Esophagus squamous epithelium (tissue), 5 donors: ENCODE measurements at regions not wholly inside any gene's neighbourhood (a gene's known extent, or its start where the extent isn't known, plus 50 kb on each side); places are given as distances from the start of the nearest gene placed in this dataset.

Experiments used
- DNase-seq: peaks from one replicate; lab custom pipeline; 2025; lab: John Stamatoyannopoulos, UW
- H3K27ac ChIP-seq, 4 donors: fragments of 200-600 bp; sonication (generic); one replicate each; pipeline ENCODE4 v1.5.1; 2016 to 2019; ENCODE audit warnings: mild to moderate bottlenecking in 1 of 4
- H3K27me3 ChIP-seq, 4 donors: fragments of 200-600 bp; sonication (generic); 1 replicate in 3 of 4; 2 replicates in 1 of 4; pipeline versions ENCODE4 v1.5.1 to v1.6.0; 2017 to 2021; ENCODE audit warnings: antibody characterized with exemption in 1 of 4
- H3K36me3 ChIP-seq, 3 donors: fragments of 200-600 bp; sonication (generic); one replicate each; pipeline ENCODE4 v1.5.1; 2016 to 2019
- H3K4me1 ChIP-seq, 3 donors: fragments of 200-600 bp; sonication (generic); one replicate each; pipeline ENCODE4 v1.5.1; 2017 to 2019
- H3K4me3 ChIP-seq, 4 donors: fragments of 200-600 bp; sonication (generic); 1 replicate in 3 of 4; 2 replicates in 1 of 4; pipeline ENCODE4 v1.5.1; 2016 to 2019; ENCODE audit warnings: mild to moderate bottlenecking in 2 of 4, moderate library complexity in 1 of 4
- H3K9me3 ChIP-seq, 3 donors: fragments of 200-600 bp; sonication (generic); one replicate each; pipeline ENCODE4 v1.5.1; 2016 to 2019
- CTCF ChIP-seq, 6 experiments: fragments of 450-650 bp in 4 of 6; fragments of 200-600 bp in 2 of 6; sonication (generic) in 2 of 6; IDR thresholded peaks; one replicate each; pipeline ENCODE4 v1.5.1; 2016 to 2019; ENCODE audit warnings: antibody characterized with exemption in 6 of 6, mild to moderate bottlenecking in 4 of 6, moderate library complexity in 4 of 6
- POLR2A ChIP-seq, 4 donors: fragments of 450-650 bp; IDR thresholded peaks; one replicate each; pipeline ENCODE4 v1.6.1; 2017; ENCODE audit warnings: antibody characterized with exemption in 4 of 4, mild to moderate bottlenecking in 4 of 4, moderate library complexity in 3 of 4
- WGBS, 2 donors: methylation state at CpG; one replicate each; pipeline ENCODE4 v1.1.5; 2018; 5-methylcytosine and 5-hydroxymethylcytosine counted together
- intact Hi-C: fragments of 100-400 bp; cut with DNase I; formaldehyde crosslinking; loops from one replicate; pipeline ENCODE4 v1.15.0; 2022
- donor health status: DM: yes; HTN: yes; CAD: no.

DNA sequence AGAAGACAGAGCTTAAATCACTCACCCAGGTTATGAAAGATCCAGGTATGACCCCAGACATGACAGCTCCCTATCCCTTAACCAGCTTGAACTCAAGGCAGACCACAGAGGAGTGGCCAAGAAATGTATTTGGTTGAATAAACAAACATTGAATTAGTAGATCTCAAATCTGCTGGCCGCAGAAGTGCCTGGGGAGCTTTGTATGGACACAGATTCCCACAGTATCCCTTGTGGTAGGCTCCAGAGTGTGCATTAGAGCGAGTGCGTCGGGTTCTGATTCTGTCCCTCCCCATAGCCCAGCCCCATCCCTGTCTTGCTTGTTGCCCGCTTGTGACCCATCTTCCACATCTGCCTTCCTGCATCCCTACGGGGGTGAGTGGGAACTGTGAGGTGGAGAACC is 118.8 kb upstream of the FOXF1 start:
- TF ChIP-seq POLR2A (IDR thresholded peaks at IDR 0.05), result no peak
- TF ChIP-seq CTCF (IDR thresholded peaks at IDR 0.05), result no peak
- intact Hi-C loops, result no loop called here
- DNase-seq, result no peak
- H3K27me3 ChIP-seq, result no peaks in the 10 kb centered on the region
- H3K36me3 ChIP-seq, result no peaks in the 10 kb centered on the region
- no peaks in the 10 kb centered on the region for H3K9me3 ChIP-seq
- WGBS, 2 donors, result 72 to 81% methylated on average over 4 to 5 of the region's 6 CpGs
- H3K4me1 ChIP-seq, result peaks cover 0 to 16% (median 5%) of the 10 kb centered on the region in 3 donors
- H3K27ac ChIP-seq, result no peak overlapping the region
- no peak overlapping the region for H3K4me3 ChIP-seq

- H3K27me3 ChIP-seq, result no peaks in the 10 kb centered on the region
Measured at GRCh38 chr16:86391984-86392383, 118.3 kb upstream of the FOXF1 start.

GRCh38 chr16:86392436-86393152 is 117.7 kb upstream of the FOXF1 start:
- no peaks in the 10 kb centered on the region for H3K36me3 ChIP-seq
- TF ChIP-seq POLR2A (IDR thresholded peaks at IDR 0.05) (no peak), CTCF (IDR thresholded peaks at IDR 0.05) (no peak)
- DNase-seq, result no peak
- no peaks in the 10 kb centered on the region for H3K27me3 ChIP-seq
- H3K27ac ChIP-seq, result no peak overlapping the region
- 65 to 67% methylated on average over 7 to 8 of the region's 8 CpGs for WGBS, 2 donors
- no peaks in the 10 kb centered on the region for H3K9me3 ChIP-seq
- intact Hi-C loops, result no loop called here
- no peak overlapping the region for H3K4me3 ChIP-seq
- H3K4me1 ChIP-seq, result peaks cover 0 to 23% (median 5%) of the 10 kb centered on the region in 3 donors

More at GRCh38 chr16:86391984-86392383, 118.3 kb upstream of the FOXF1 start:
- Histone ChIP-seq H3K4me1 (peaks cover 0 to 21% (median 5%) of the 10 kb centered on the region in 3 donors), H3K4me3 (no peak overlapping the region), H3K36me3 (no peaks in the 10 kb centered on the region), H3K27ac (no peak overlapping the region), H3K9me3 (no peaks in the 10 kb centered on the region)
- 58 to 65% methylated on average over 9 of the region's 9 CpGs for WGBS, 2 donors
- DNase-seq, result no peak
- intact Hi-C loops, result no loop called here
- TF ChIP-seq CTCF (IDR thresholded peaks at IDR 0.05) (no peak), POLR2A (IDR thresholded peaks at IDR 0.05) (no peak)

GRCh38 chr16:86393907-86394626 is 116.3 kb upstream of the FOXF1 start:
- Histone ChIP-seq H3K4me1 (peaks cover 0 to 23% (median 5%) of the 10 kb centered on the region in 3 donors), H3K9me3 (no peaks in the 10 kb centered on the region), H3K36me3 (no peaks in the 10 kb centered on the region), H3K27me3 (no peaks in the 10 kb centered on the region), H3K27ac (no peak overlapping the region), H3K4me3 (no peak overlapping the region)
- intact Hi-C loops, result no loop called here
- TF ChIP-seq CTCF (IDR thresholded peaks at IDR 0.05), result no peak
- no peak for TF ChIP-seq POLR2A (IDR thresholded peaks at IDR 0.05)
- DNase-seq, result no peak
- WGBS, 2 donors, result 83 to 84% methylated on average over 9 of the region's 9 CpGs

- H3K4me1 ChIP-seq, result peaks cover 0 to 19% (median 5%) of the 10 kb centered on the region in 3 donors
- intact Hi-C loops, result no loop called here
- H3K27ac ChIP-seq, result peak overlapping the region in 3 of 4 donors; percentile 67 to 88 (median 86)
- H3K9me3 ChIP-seq, result no peaks in the 10 kb centered on the region
- no peaks in the 10 kb centered on the region for H3K36me3 ChIP-seq
- no peaks in the 10 kb centered on the region for H3K27me3 ChIP-seq
- no peak overlapping the region for H3K4me3 ChIP-seq
- 34 to 50% methylated on average over 3 of the region's 3 CpGs for WGBS, 2 donors
- no peak for DNase-seq
- no peak for TF ChIP-seq CTCF (IDR thresholded peaks at IDR 0.05)
- no peak for TF ChIP-seq POLR2A (IDR thresholded peaks at IDR 0.05)
Measured at GRCh38 chr16:86395477-86395876, 114.8 kb upstream of the FOXF1 start.
